HFFc6 (cell line): ENCODE measurements at regions not wholly inside any gene's neighbourhood (a gene's known extent, or its start where the extent isn't known, plus 50 kb on each side); places are given as distances from the start of the nearest gene placed in this dataset.

Source experiments
- DNase-seq: peaks from one replicate; pipeline ENCODE4 v3.0.0-alpha.2; 2018
- H3K27ac Mint-ChIP-seq: 2 replicates; pipeline ENCODE4 v1.8.0; 2020; ENCODE audit warnings: mild to moderate bottlenecking, mixed read lengths
- H3K27me3 Mint-ChIP-seq: 2 replicates; pipeline ENCODE4 v1.8.0; 2021; ENCODE audit warnings: mild to moderate bottlenecking, moderate library complexity, mixed read lengths; ENCODE audit not compliant: insufficient read depth
- H3K36me3 Mint-ChIP-seq: 2 replicates; pipeline ENCODE4 v1.8.0; 2021; ENCODE audit warnings: low read depth, mixed read lengths
- H3K4me1 Mint-ChIP-seq: 2 replicates; pipeline ENCODE4 v1.8.0; 2020; ENCODE audit warnings: low read depth, mixed read lengths
- H3K4me3 Mint-ChIP-seq: 2 replicates; pipeline ENCODE4 v1.8.0; 2020; ENCODE audit warnings: mild to moderate bottlenecking, moderate library complexity, mixed read lengths
- H3K9me3 Mint-ChIP-seq: 2 replicates; pipeline ENCODE4 v1.8.0; 2020; ENCODE audit warnings: mild to moderate bottlenecking, mixed read lengths
- TF ChIP-seq, protein P1 (sequence below): fragments of 200-600 bp; sonication (generic); IDR thresholded peaks from 2 replicates; pipeline ENCODE4 v1.5.0; 2021; ENCODE audit warnings: antibody characterized with exemption, mild to moderate bottlenecking

DNA sequence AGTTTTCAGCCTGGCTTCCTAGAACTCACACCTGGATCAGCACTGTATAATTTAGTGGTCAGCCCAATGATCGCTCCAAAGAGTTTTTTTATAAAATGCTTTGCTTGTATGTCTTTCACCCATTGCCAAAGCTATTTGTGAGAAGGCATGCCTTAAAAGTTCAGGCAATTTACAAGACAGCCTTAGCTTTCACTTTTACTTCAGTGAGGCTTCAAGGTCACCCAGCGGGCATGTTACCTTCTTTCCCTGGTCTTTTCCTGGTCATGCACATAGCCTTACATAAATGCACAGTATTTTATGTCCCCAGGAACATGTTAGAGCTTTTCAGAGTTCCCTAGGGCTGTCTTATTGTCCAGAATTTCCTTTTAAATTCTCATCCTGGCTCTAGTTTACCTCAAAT is 179.9 kb upstream of the TMEM72 start:
- H3K27ac Mint-ChIP-seq, result no peak overlapping the region
- DNase-seq, result no peak
- peaks cover 11% of the 10 kb centered on the region for H3K36me3 Mint-ChIP-seq
- H3K9me3 Mint-ChIP-seq, result peaks cover 6% of the 10 kb centered on the region; the same call in 1 of the 2 replicates
- TF ChIP-seq, protein P1, sequence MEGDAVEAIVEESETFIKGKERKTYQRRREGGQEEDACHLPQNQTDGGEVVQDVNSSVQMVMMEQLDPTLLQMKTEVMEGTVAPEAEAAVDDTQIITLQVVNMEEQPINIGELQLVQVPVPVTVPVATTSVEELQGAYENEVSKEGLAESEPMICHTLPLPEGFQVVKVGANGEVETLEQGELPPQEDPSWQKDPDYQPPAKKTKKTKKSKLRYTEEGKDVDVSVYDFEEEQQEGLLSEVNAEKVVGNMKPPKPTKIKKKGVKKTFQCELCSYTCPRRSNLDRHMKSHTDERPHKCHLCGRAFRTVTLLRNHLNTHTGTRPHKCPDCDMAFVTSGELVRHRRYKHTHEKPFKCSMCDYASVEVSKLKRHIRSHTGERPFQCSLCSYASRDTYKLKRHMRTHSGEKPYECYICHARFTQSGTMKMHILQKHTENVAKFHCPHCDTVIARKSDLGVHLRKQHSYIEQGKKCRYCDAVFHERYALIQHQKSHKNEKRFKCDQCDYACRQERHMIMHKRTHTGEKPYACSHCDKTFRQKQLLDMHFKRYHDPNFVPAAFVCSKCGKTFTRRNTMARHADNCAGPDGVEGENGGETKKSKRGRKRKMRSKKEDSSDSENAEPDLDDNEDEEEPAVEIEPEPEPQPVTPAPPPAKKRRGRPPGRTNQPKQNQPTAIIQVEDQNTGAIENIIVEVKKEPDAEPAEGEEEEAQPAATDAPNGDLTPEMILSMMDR, result no peak
- peaks cover 9% of the 10 kb centered on the region for H3K4me1 Mint-ChIP-seq
- no peak overlapping the region for H3K4me3 Mint-ChIP-seq
- H3K27me3 Mint-ChIP-seq, result no peaks in the 10 kb centered on the region; the same call in 1 of the 2 replicates

DNA sequence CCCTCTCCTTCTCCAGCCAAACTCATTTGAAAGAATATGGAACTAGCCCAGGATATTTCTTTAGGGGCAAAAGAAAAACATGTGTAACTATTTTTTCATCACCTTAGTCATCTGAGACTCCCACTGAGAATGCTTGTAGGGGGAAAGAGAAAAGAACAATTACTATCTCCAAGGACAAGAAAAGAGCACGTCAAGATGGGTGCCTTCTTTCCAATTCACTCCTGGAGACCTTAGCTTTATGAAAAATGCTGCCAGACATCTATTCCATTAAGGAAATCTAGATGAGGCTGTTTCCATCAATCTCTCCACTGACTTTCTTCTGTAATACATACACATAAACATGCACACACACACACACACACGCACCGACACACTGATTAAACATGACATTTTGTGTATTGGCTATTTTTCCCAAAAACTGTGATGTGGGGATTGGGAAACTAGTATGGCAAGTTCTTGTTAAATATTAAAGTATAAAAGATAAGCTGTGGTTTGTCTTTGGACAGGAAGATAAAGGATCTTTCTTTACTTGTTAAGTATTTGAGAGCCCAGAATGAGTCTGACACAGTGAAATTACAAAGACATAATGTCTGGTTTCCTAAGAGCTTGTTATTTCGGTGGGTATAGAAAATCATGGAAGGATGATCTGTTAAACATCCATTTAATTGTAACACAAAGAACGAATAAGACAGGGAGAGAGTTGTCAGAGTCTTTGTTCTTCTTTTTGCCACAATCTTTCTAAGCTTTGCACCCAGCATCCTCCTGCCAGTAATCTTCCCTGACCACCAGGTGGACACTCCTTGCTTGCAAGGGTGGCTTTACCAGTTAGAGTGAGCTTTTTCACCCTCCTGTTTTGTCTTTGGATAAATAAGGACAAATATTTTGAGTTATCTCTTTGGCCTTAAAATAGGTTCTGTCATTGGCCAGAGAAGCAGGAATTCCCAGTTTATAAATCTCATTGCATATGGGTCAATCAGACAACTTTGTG is 177.3 kb upstream of the TMEM72 start:
- Mint-ChIP-seq H3K9me3 (no peaks in the 10 kb centered on the region), H3K4me3 (no peak overlapping the region), H3K4me1 (peaks cover 24% of the 10 kb centered on the region), H3K27ac (no peak overlapping the region), H3K27me3 (no peaks in the 10 kb centered on the region), H3K36me3 (peaks cover 6% of the 10 kb centered on the region)
- TF ChIP-seq, protein P1, result peak; percentile 74
- no peak for DNase-seq

DNA sequence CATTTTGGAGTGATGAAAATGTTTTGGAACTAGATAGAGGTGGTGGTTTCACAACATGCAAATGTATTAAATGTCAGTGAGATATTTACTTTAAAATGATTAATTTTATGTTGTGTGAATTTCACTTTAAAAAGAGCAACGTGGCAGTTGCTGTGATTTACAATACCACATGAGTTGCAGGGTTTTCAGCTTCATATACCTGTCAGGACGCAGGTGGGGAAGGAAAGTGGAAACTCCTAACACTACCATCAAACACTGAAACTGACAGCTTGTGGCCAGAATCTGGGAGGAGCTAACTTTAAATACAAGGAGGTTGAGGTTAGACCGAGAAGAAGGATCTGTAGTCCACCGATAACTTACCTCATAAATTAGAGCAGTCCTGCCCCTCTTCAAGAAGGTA is 168.9 kb upstream of the TMEM72 start:
- Mint-ChIP-seq H3K4me1 (peaks cover 16% of the 10 kb centered on the region), H3K27ac (no peak overlapping the region), H3K27me3 (no peaks in the 10 kb centered on the region), H3K4me3 (no peak overlapping the region), H3K9me3 (no peaks in the 10 kb centered on the region), H3K36me3 (no peaks in the 10 kb centered on the region)
- TF ChIP-seq, protein P1, result no peak
- no peak for DNase-seq

DNA sequence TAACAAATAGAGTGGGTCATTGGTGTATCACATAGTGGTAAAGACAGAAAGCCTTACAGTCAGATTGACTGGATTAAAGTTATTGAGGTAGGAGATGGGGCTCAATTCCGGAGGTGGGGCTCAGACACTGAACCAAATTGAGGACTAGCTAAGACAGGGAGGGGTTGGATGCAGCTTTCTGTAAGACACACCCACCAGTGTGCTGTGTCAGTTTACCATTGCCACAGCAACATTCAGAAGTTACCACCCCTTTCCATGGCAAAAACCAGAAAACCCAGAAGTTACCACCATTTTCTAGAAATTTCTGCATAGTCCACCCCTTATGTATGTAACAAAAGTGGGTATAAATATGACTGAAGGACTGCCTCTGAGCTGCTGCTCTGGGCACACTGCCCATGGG is 167.6 kb upstream of the TMEM72 start:
- no peak overlapping the region for H3K27ac Mint-ChIP-seq
- TF ChIP-seq, protein P1, result no peak
- H3K36me3 Mint-ChIP-seq, result no peaks in the 10 kb centered on the region
- no peak overlapping the region for H3K4me3 Mint-ChIP-seq
- no peaks in the 10 kb centered on the region for H3K27me3 Mint-ChIP-seq
- no peaks in the 10 kb centered on the region for H3K9me3 Mint-ChIP-seq
- DNase-seq, result no peak
- peaks cover 8% of the 10 kb centered on the region for H3K4me1 Mint-ChIP-seq

DNA sequence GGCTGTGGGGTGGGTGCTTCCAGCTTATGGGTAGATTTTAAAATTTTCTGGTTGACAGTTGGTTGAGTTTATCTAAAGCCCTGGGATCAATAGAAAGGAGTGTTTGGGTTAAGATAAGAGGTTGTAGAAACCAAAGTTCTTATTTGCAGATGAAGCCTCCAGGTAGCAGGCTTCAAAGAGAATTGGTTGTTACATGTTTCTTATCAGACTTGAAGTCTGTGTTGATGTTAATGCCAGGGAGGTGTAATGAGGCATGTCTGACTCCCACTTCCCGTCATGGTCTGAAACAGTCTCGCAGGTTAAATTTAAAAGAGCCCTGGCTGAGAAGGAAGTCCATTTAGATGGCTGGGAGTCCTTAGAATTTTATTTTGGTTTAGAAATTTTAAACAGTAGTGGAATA is 165.2 kb upstream of the TMEM72 start:
- peaks cover 8% of the 10 kb centered on the region for H3K4me1 Mint-ChIP-seq
- DNase-seq, result no peak
- H3K27ac Mint-ChIP-seq, result no peak overlapping the region
- H3K27me3 Mint-ChIP-seq, result no peaks in the 10 kb centered on the region
- TF ChIP-seq, protein P1, result no peak
- no peak overlapping the region for H3K4me3 Mint-ChIP-seq
- no peaks in the 10 kb centered on the region for H3K36me3 Mint-ChIP-seq
- H3K9me3 Mint-ChIP-seq, result no peaks in the 10 kb centered on the region
